ENCODE measurements at regions not wholly inside any gene's neighbourhood (a gene's known extent, or its start where the extent isn't known, plus 50 kb on each side); places are given as distances from the start of the nearest gene placed in this dataset.

DNA sequence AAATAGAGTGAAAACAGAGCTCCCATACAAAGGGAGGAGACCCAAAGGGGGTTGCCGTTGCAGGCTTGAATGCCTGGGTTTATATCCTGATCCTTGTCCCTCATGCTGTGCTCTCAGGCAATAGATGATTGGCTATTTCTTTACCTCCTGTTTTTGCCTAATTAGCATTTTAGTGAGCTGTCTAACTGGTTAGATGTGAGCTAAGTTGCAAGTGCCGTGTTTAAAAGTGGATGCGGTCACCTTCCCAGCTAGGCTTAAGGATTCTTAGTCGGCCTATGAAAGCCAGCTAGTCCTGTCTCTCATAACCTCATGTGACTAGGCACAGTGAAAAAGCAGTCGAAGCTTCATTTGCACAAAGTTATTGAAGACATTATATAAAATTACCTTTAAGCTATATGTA, 356.7 kb upstream of the TMPRSS15 start:
- Histone ChIP-seq H3K36me3 (ENCODE audit: low read depth) (no peaks in the 10 kb centered on the region), H3K4me1 (ENCODE audit: insufficient read depth) (no peaks in the 10 kb centered on the region), H3K27me3 (replicated peaks; ENCODE audit: insufficient read depth) (no peaks in the 10 kb centered on the region), H3K79me2 (ENCODE audit: insufficient read depth) (no peaks in the 10 kb centered on the region), H3F3A (ENCODE audit: insufficient read depth) (no peaks in the 10 kb centered on the region), H3K9me2 (ENCODE audit: insufficient read depth) (no peaks in the 10 kb centered on the region), H2AFZ (no peak overlapping the region), H3K4me2 (ENCODE audit: unreplicated experiment) (no peak overlapping the region), H3K27ac (no peak overlapping the region), H3K9ac (no peak overlapping the region), H3K9me3 (ENCODE audit: low read depth) (no peaks in the 10 kb centered on the region), H4K20me1 (ENCODE audit: insufficient read depth) (no peaks in the 10 kb centered on the region), H3K4me3 (no peak overlapping the region)
- TF ChIP-seq EZH2phosphoT487 (IDR thresholded peaks at IDR 0.05; ENCODE audit: insufficient read depth, low read depth) (no peak), EZH2 (IDR thresholded peaks at IDR 0.05; ENCODE audit: insufficient read depth, poor library complexity, severe bottlenecking) (no peak)
- no peak for DNase-seq
- 40 to 44% methylated on average over 5 of the region's 5 CpGs for WGBS, 2 experiments (ENCODE audit: low coverage in 1 of 2, low lambda C conversion rate in 2 of 2, missing lambda C conversion rate in 2 of 2)
- in situ Hi-C loops (cut with MboI), result no loop called here

DNA sequence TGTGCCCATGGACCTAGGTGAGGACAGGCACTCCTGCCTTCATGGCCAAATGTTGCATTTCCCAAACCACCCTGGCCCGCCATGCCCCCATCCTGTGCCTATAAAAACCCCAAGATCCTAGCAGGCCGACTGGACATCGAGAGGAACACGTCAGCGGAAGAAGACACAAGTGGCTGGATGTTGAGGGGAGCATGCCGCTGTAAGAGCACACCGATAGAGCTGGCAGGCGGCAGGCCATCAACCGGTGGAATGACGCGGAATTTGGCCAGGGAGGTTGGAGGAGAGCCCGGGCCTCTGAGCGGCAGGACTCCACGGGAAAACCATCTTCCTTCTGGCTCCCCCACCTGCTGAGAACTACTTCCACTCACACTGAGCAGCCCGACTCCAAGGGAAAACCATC, 361.1 kb upstream of the TMPRSS15 start:
- 49 to 50% methylated on average over 15 of the region's 15 CpGs for WGBS, 2 experiments (ENCODE audit: low coverage in 1 of 2, low lambda C conversion rate in 2 of 2, missing lambda C conversion rate in 2 of 2)
- TF ChIP-seq EZH2phosphoT487 (IDR thresholded peaks at IDR 0.05; ENCODE audit: insufficient read depth, low read depth) (no peak), EZH2 (IDR thresholded peaks at IDR 0.05; ENCODE audit: insufficient read depth, poor library complexity, severe bottlenecking) (no peak)
- Histone ChIP-seq H3K4me2 (ENCODE audit: unreplicated experiment) (no peak overlapping the region), H4K20me1 (ENCODE audit: insufficient read depth) (no peaks in the 10 kb centered on the region), H3F3A (ENCODE audit: insufficient read depth) (no peaks in the 10 kb centered on the region), H3K9ac (no peak overlapping the region), H3K36me3 (ENCODE audit: low read depth) (no peaks in the 10 kb centered on the region), H3K9me3 (ENCODE audit: low read depth) (no peaks in the 10 kb centered on the region), H3K4me3 (no peak overlapping the region), H3K4me1 (ENCODE audit: insufficient read depth) (no peaks in the 10 kb centered on the region), H3K27me3 (replicated peaks; ENCODE audit: insufficient read depth) (no peaks in the 10 kb centered on the region), H3K27ac (no peak overlapping the region), H3K9me2 (ENCODE audit: insufficient read depth) (no peaks in the 10 kb centered on the region), H2AFZ (no peak overlapping the region), H3K79me2 (ENCODE audit: insufficient read depth) (no peaks in the 10 kb centered on the region)
- no peak for DNase-seq
- in situ Hi-C loops (cut with MboI), result no loop called here

DNA sequence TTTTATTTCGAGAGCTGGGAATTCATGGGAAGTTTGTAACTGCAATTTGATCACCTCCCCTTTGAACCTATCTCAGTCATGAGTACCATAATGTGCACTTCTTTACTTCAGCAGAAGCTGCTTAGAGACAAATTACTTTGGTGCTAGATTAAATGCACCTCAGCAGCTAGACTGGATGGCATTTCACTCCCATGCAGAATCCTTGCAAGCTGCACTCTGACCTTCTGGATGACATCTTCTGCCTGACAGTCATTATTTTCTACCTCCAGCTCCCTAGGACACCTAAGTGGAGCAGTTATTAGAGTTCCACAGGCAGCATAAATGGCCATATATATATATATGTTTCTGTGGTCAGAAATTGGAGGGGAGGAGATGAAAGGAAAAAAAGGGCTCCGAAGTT, 366.0 kb upstream of the TMPRSS15 start:
- no peaks in the 10 kb centered on the region for H3K9me3 ChIP-seq (ENCODE audit: low read depth)
- no peak overlapping the region for H3K4me3 ChIP-seq
- 0% methylated on average over 2 of the region's 2 CpGs for WGBS, 2 experiments (ENCODE audit: low coverage in 1 of 2, low lambda C conversion rate in 2 of 2, missing lambda C conversion rate in 2 of 2)
- no peak overlapping the region for H3K9ac ChIP-seq
- no peak for TF ChIP-seq EZH2 (IDR thresholded peaks at IDR 0.05; ENCODE audit: insufficient read depth, poor library complexity, severe bottlenecking)
- TF ChIP-seq EZH2phosphoT487 (IDR thresholded peaks at IDR 0.05; ENCODE audit: insufficient read depth, low read depth), result no peak
- H3K27me3 ChIP-seq (replicated peaks; ENCODE audit: insufficient read depth), result no peaks in the 10 kb centered on the region
- H3K4me1 ChIP-seq (ENCODE audit: insufficient read depth), result no peaks in the 10 kb centered on the region
- H3K36me3 ChIP-seq (ENCODE audit: low read depth), result no peaks in the 10 kb centered on the region
- no peaks in the 10 kb centered on the region for H4K20me1 ChIP-seq (ENCODE audit: insufficient read depth)
- no peak overlapping the region for H2AFZ ChIP-seq
- H3K79me2 ChIP-seq (ENCODE audit: insufficient read depth), result no peaks in the 10 kb centered on the region
- H3F3A ChIP-seq (ENCODE audit: insufficient read depth), result no peaks in the 10 kb centered on the region
- in situ Hi-C loops (cut with MboI), result no loop called here
- H3K9me2 ChIP-seq (ENCODE audit: insufficient read depth), result no peaks in the 10 kb centered on the region
- no peak for DNase-seq
- H3K27ac ChIP-seq, result no peak overlapping the region
- H3K4me2 ChIP-seq (ENCODE audit: unreplicated experiment), result no peak overlapping the region

DNA sequence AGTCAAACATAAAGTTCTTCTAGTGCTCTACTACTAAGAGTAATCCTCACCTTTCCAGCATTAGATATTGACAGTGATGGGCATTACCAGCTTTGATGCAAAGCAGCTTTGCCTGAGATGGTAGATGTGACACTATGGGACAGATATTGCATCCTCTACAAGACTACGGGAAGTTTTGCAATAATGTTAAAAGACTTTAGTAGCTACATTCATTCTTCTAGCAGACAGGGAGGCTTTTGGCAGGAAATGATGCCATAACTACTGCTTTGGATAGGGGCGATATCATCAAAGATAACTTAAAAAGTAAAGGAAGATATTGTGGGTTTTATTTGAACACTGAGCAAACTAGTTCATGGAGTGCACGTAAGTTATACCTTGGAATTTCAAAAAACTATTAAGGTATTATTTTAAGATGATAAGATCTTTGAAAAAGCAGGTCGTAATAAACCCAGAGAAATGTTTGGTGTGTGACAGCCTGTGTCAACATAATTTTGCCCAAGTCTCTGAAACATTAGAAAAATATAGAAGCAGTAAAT, 368.3 kb upstream of the TMPRSS15 start:
- no peak overlapping the region for H3K27ac ChIP-seq
- H3K9ac ChIP-seq, result no peak overlapping the region
- WGBS, 2 experiments (ENCODE audit: low coverage in 1 of 2, low lambda C conversion rate in 2 of 2, missing lambda C conversion rate in 2 of 2), result 15 to 16% methylated on average over 4 of the region's 4 CpGs
- in situ Hi-C loops (cut with MboI), result no loop called here
- H3K9me3 ChIP-seq (ENCODE audit: low read depth), result no peaks in the 10 kb centered on the region
- H3K27me3 ChIP-seq (replicated peaks; ENCODE audit: insufficient read depth), result no peaks in the 10 kb centered on the region
- TF ChIP-seq EZH2 (IDR thresholded peaks at IDR 0.05; ENCODE audit: insufficient read depth, poor library complexity, severe bottlenecking) (no peak), EZH2phosphoT487 (IDR thresholded peaks at IDR 0.05; ENCODE audit: insufficient read depth, low read depth) (no peak)
- H4K20me1 ChIP-seq (ENCODE audit: insufficient read depth), result no peaks in the 10 kb centered on the region
- H3K4me1 ChIP-seq (ENCODE audit: insufficient read depth), result no peaks in the 10 kb centered on the region
- no peaks in the 10 kb centered on the region for H3F3A ChIP-seq (ENCODE audit: insufficient read depth)
- H3K9me2 ChIP-seq (ENCODE audit: insufficient read depth), result no peaks in the 10 kb centered on the region
- no peak overlapping the region for H3K4me3 ChIP-seq
- no peak overlapping the region for H2AFZ ChIP-seq
- H3K79me2 ChIP-seq (ENCODE audit: insufficient read depth), result no peaks in the 10 kb centered on the region
- DNase-seq, result no peak
- no peaks in the 10 kb centered on the region for H3K36me3 ChIP-seq (ENCODE audit: low read depth)
- no peak overlapping the region for H3K4me2 ChIP-seq (ENCODE audit: unreplicated experiment)

DNA sequence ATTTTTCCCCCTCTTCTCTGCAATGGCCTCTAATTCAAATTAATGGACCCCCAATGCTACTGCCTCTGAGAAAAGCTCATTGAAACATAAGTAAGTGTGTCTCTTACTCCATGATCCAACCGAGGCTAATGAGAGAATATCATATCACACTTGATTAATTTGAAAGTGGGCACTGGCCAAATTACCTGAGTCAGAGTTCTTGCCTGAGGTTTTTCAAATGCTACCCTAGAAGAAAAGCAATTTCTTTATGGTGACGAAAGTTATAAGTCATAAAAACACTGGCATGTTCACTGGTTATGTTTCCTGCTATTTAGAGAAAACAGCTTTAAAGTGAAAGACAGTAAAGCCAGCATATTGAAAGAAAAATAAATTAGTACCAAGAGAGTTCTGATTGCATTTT, 368.8 kb upstream of the TMPRSS15 start:
- no peak overlapping the region for H3K4me2 ChIP-seq (ENCODE audit: unreplicated experiment)
- WGBS, 2 experiments (ENCODE audit: low coverage in 1 of 2, low lambda C conversion rate in 2 of 2, missing lambda C conversion rate in 2 of 2), result 0 to 2% methylated on average over 2 of the region's 2 CpGs
- H4K20me1 ChIP-seq (ENCODE audit: insufficient read depth), result no peaks in the 10 kb centered on the region
- no peaks in the 10 kb centered on the region for H3K27me3 ChIP-seq (replicated peaks; ENCODE audit: insufficient read depth)
- H3K9me2 ChIP-seq (ENCODE audit: insufficient read depth), result no peaks in the 10 kb centered on the region
- H3K4me1 ChIP-seq (ENCODE audit: insufficient read depth), result no peaks in the 10 kb centered on the region
- no peaks in the 10 kb centered on the region for H3K9me3 ChIP-seq (ENCODE audit: low read depth)
- no peak overlapping the region for H3K27ac ChIP-seq
- no peaks in the 10 kb centered on the region for H3K36me3 ChIP-seq (ENCODE audit: low read depth)
- in situ Hi-C loops (cut with MboI), result no loop called here
- no peak overlapping the region for H2AFZ ChIP-seq
- H3K9ac ChIP-seq, result no peak overlapping the region
- TF ChIP-seq EZH2phosphoT487 (IDR thresholded peaks at IDR 0.05; ENCODE audit: insufficient read depth, low read depth) (no peak), EZH2 (IDR thresholded peaks at IDR 0.05; ENCODE audit: insufficient read depth, poor library complexity, severe bottlenecking) (no peak)
- no peak overlapping the region for H3K4me3 ChIP-seq
- DNase-seq, result no peak
- H3F3A ChIP-seq (ENCODE audit: insufficient read depth), result no peaks in the 10 kb centered on the region
- H3K79me2 ChIP-seq (ENCODE audit: insufficient read depth), result no peaks in the 10 kb centered on the region
